Right hindlimb (tissue), 1 donor: ENCODE measurements at regions not wholly inside any gene's neighbourhood (a gene's known extent, or its start where the extent isn't known, plus 50 kb on each side); places are given as distances from the start of the nearest gene placed in this dataset.
"Not testable (repeated sequence)": the region's sequence is repeated elsewhere in the genome, so short reads cannot be mapped to it uniquely, and the experiment has no call there.

Experiments used
- DNase-seq: peaks from one replicate; pipeline ENCODE4 v3.0.0-alpha.2; 2018

GRCh38 chr22:48717076-48717810, 1110.4 kb downstream of the BRD1 start:
- no peak for DNase-seq

GRCh38 chr22:48716154-48716553, 1111.5 kb downstream of the BRD1 start:
- DNase-seq, result not testable (repeated sequence)

DNA sequence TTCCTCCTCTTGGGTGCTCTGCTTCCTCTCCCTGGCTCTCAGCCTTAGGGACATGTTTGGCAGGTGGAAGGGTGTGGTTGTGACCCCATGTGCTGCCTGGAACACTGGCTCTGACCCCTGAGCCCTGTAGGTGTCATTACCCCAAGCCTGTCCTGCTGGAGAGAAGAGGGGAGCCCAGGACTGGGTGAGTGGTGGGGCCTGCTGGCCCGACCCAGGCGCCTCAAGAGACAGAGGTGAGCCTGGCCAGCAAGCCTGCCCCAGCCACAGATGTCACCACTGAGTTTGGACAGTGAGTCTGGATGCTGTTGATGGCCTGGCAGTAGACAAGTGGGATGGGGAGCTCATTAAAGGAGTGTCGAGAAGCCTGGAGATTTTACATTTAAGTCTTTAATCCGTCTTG, 1112.2 kb downstream of the BRD1 start:
- no peak for DNase-seq

DNA sequence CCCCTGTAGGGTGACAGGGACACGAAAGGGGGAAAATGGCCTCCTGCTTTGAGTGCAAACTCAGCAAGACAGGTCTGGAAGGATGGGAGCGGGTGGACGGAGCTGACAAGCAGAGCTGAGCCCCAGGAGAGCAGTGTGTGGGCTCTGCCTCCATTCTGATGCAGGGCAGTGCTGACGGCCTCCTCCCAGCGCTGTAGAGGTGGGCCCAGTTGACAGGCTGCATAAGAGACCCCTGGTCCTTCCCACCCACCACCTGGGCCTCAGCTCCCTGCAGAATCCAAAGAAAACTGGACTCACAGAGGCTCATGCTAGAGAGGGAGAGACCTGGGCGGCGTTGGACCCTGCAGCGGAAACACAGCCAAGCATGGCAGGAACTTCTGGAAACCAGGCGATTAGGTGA, 1113.4 kb downstream of the BRD1 start:
- no peak for DNase-seq

DNA sequence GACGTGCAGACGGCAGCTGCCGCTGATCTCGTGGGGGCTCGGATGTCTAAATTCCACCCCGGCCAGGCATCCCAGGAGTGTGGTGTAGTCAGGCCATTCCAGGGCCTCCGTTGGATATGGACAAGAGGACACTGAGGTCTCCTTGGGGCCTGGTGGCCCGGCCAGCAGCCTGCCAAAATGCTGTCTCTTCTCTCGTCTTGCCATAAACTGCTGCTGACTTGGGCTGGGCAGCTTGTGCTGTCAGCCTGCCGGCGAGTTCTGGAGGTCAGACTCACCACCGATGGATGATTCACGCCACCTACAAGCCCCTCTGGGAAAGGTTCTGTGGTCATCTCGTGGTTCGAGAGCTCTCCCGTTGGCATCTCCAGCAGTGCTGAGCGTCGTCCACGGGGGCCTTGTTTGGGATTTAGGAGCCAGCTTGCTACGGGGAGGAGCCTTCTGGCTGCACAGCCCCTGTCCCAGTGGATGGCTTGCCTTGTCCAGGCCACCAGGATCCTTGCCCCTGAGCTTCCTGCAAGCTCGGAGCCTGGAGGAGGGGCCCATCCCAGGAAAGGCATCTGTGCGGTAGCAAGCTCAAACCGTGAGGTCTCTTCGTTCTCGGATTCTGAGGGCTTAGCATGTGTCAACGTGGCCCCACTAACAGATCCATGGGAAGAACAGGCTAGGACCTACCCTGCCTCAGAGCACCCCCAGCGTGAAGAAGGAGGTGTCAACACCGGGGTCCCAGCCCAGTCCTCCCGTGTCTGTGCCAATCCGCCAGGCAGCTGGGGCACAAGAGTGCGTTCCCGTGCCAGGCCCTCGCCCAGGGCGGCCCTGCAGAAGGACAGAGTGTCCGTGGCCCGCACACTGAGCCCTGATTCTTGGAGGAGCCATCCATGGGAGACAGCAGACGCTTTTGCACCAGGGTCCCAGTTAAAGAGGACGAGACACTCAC, 1114.1 kb downstream of the BRD1 start:
- DNase-seq, result no peak

GRCh38 chr22:48712558-48713271, 1115.0 kb downstream of the BRD1 start:
- peak; percentile 24 for DNase-seq

GRCh38 chr22:48711669-48712068, 1116.0 kb downstream of the BRD1 start:
- DNase-seq, result peak; percentile 10

- no peak for DNase-seq
Observed at GRCh38 chr22:48711031-48711431, 1116.6 kb downstream of the BRD1 start.

DNA sequence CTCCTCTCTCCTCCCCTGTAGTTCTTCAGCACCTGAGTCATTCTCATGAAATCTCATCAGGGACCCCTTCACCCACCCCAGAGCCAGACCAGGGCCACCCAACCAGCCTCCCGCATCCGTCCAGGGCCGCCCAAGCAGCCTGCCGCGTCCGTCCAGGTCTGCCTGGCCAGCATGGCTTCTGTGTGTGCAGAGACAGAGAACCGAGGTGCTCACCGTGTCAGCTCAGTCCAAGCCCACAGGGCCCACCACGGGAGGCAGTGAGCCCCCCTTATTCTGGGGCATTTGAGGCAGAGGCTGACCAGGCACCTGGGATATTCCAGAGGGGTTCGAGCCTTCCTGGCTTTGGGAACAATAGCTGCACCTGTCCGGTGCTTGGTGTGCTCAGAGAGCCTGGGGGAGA, 1117.3 kb downstream of the BRD1 start:
- DNase-seq, result no peak

- no peak for DNase-seq
Observed at GRCh38 chr22:48709976-48710375, 1117.7 kb downstream of the BRD1 start.

DNA sequence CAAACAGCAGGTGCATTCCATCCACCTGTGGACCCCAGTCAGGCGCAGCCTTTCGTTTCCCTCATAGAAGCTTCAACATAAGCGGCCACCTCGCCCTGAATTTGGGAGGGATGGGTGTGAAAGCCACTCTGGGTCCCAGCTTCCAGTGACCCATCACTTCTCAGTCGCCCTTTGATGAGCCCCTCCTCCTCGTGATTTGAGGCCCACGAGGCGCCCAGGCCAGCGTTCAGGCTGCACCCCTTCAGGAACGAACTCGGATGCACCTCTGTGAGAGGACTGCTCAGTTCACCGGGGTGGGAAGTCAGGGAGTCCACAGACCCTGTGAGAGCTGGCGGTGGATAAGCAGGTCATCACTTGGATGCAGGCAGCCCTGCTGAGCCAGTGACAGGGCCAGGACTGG, 1118.2 kb downstream of the BRD1 start:
- no peak for DNase-seq

DNA sequence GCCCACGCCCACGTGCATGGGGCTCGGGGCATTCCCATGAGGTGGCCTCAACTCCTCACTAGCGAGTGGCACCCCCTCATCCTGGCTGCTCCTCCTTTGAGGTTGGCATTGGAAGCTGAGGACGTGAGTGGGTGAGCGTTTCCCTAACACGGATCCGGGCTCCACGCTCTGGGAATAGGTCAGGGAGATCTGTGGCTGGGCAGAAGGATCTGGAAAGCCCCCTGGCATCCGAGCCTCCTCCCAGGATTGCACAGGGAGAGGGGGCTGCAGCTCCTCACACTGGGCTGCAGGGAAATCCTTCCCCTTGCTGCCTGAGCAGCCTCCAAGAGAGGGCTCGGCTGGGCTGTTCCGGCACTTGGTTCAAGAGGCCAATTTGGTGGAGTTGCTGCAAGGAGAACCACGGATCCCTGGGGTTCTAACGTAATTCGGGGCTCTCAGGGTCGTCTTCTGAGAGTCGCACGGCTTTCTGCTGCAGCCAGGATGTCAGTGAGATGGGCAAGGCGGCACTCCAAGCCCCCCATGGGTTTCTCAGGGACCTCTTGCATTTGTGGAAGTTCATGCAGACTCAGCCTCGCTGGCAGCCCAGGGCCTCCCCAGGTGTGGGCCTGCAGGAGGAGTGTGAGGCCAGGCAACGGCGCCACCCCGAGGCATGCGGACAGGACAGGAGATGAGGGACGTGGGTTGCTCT, 1119.0 kb downstream of the BRD1 start:
- DNase-seq, result no peak

- DNase-seq, result no peak
Observed at GRCh38 chr22:48707763-48708557, 1119.7 kb downstream of the BRD1 start.

GRCh38 chr22:48706934-48707762, 1120.5 kb downstream of the BRD1 start:
- peak; percentile 7 for DNase-seq

GRCh38 chr22:48705917-48706605, 1121.6 kb downstream of the BRD1 start:
- DNase-seq, result peak; percentile 4

GRCh38 chr22:48705159-48705916, 1122.3 kb downstream of the BRD1 start:
- DNase-seq, result peak; percentile 8

DNA sequence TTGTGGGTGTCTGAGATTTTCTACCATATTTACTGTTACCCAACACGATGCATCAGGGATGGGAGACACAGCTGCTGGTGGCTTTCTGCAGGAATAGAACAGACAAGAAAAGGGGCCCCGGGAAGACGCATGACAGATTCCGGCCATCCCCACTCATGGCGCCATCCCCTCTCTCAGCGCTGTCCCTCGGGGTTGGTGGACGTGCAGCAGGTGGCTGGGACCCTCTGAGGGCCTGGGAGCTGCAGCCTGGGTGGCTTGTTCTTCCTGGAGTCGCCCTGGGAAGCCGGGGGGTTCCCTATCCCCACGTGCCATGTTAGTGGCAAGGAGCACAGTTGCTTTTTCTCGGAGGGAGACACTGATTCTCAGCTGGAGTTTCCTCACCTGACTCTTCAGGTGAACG, 1123.3 kb downstream of the BRD1 start:
- peak; percentile 0 for DNase-seq

DNA sequence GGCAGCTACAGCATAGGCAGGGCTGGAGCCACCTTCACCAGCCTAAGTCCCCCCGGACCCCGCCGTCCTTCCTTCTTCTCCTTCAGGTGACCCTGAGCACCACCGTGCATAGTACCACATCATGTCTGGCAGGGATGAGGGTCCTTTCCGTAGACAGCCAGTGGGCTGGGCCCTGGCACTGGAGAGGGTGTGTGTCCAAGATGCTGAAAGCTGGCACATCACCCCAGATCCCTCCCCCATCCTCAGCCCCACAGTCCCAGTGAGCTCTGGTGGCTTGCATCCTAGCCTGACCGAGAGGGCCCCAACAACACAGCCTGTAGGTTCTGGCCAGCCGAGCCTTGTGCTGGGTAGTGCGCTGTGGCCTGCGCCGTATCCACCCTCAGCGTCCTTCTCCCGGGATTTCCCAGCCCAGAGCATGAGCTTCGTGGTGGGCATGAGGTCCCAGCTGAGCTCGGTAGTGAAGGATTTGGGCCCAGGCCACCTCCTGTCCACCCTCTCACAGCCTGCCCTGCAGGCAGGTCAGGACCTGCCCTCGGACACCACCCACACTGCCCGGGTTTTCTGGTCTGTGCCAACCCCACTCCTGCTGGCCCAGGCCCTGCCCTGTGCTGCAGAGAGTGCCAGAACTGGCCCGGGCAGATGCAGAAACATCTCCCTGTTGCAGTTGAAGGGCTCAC, 1124.3 kb downstream of the BRD1 start:
- DNase-seq, result no peak
